Gastrocnemius medialis (tissue), 4 donors: ENCODE measurements at regions not wholly inside any gene's neighbourhood (a gene's known extent, or its start where the extent isn't known, plus 50 kb on each side); places are given as distances from the start of the nearest gene placed in this dataset.

ENCODE experiments used
- POLR2A ChIP-seq, 2 donors: fragments of 450-650 bp; IDR thresholded peaks; one replicate each; pipeline ENCODE4 v1.6.1; 2017; ENCODE audit warnings: antibody characterized with exemption in 2 of 2, mild to moderate bottlenecking in 2 of 2, moderate library complexity in 2 of 2
- TF ChIP-seq, protein P1 (sequence below), 5 experiments: fragments of 450-650 bp in 3 of 5; fragments of 200-600 bp in 2 of 5; sonication (generic) in 2 of 5; IDR thresholded peaks in 4 of 5; conservative IDR thresholded peaks in 1 of 5; 1 replicate in 4 of 5; 2 replicates in 1 of 5; pipeline ENCODE4 v1.5.1; 2016 to 2019; ENCODE audit warnings: antibody characterized with exemption in 5 of 5, mild to moderate bottlenecking in 3 of 5, moderate library complexity in 3 of 5

DNA sequence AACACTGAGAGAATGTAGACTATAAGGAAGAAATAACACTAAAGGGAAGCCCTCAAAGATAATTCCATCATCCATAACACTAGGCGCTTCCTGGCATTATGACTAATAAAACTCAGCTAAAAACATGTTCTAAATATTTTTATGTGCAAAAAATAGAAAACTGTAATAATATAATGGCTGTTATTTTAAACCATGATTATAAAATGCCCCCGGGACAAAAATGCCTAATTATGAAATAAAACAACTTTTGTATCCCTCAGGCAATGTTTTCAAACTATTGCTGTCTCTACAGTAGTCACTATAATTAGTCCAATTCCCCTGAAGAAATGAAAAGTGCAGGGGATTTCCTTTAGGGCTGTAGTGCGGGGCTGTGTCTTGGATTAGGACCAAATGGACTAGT, 242.4 kb downstream of the RNF144B start:
- TF ChIP-seq, protein P1, sequence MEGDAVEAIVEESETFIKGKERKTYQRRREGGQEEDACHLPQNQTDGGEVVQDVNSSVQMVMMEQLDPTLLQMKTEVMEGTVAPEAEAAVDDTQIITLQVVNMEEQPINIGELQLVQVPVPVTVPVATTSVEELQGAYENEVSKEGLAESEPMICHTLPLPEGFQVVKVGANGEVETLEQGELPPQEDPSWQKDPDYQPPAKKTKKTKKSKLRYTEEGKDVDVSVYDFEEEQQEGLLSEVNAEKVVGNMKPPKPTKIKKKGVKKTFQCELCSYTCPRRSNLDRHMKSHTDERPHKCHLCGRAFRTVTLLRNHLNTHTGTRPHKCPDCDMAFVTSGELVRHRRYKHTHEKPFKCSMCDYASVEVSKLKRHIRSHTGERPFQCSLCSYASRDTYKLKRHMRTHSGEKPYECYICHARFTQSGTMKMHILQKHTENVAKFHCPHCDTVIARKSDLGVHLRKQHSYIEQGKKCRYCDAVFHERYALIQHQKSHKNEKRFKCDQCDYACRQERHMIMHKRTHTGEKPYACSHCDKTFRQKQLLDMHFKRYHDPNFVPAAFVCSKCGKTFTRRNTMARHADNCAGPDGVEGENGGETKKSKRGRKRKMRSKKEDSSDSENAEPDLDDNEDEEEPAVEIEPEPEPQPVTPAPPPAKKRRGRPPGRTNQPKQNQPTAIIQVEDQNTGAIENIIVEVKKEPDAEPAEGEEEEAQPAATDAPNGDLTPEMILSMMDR (IDR thresholded peaks at IDR 0.05 in 4 of 5, conservative IDR thresholded peaks at IDR 0.05 in 1 of 5): no peak
- no peak for TF ChIP-seq POLR2A (IDR thresholded peaks at IDR 0.05)
